Progenitor cell of endocrine pancreas (in vitro differentiated cells): ENCODE measurements at regions not wholly inside any gene's neighbourhood (a gene's known extent, or its start where the extent isn't known, plus 50 kb on each side); places are given as distances from the start of the nearest gene placed in this dataset.

Experiments used
- DNase-seq: peaks from one replicate; pipeline ENCODE4 v3.0.0; 2021; ENCODE audit warnings: low spot score; ENCODE audit not compliant: unreplicated experiment
- H3K27ac Mint-ChIP-seq: 2 replicates; pipeline ENCODE4 v1.8.0; 2021; ENCODE audit warnings: mild to moderate bottlenecking, moderate library complexity, mixed read lengths
- H3K27me3 Mint-ChIP-seq: 2 replicates; pipeline ENCODE4 v1.8.0; 2021; ENCODE audit warnings: mixed read lengths
- H3K36me3 Mint-ChIP-seq: 2 replicates; pipeline ENCODE4 v1.8.0; 2022; ENCODE audit warnings: mixed read lengths; ENCODE audit not compliant: insufficient read depth
- H3K4me1 Mint-ChIP-seq: 2 replicates; pipeline ENCODE4 v1.8.0; 2021; ENCODE audit warnings: low read depth, mixed read lengths
- H3K4me3 Mint-ChIP-seq: 2 replicates; pipeline ENCODE4 v1.8.0; 2021; ENCODE audit warnings: low read depth, mild to moderate bottlenecking, moderate library complexity, mixed read lengths
- H3K9me3 Mint-ChIP-seq: 2 replicates; pipeline ENCODE4 v1.8.0; 2021; ENCODE audit warnings: low read depth, mixed read lengths
- TF ChIP-seq, protein P1 (sequence below): fragments of 200-600 bp; sonication (generic); IDR thresholded peaks from one replicate; pipeline ENCODE4 v1.5.0; 2021; ENCODE audit warnings: antibody characterized with exemption, mild to moderate bottlenecking; ENCODE audit not compliant: unreplicated experiment

DNA sequence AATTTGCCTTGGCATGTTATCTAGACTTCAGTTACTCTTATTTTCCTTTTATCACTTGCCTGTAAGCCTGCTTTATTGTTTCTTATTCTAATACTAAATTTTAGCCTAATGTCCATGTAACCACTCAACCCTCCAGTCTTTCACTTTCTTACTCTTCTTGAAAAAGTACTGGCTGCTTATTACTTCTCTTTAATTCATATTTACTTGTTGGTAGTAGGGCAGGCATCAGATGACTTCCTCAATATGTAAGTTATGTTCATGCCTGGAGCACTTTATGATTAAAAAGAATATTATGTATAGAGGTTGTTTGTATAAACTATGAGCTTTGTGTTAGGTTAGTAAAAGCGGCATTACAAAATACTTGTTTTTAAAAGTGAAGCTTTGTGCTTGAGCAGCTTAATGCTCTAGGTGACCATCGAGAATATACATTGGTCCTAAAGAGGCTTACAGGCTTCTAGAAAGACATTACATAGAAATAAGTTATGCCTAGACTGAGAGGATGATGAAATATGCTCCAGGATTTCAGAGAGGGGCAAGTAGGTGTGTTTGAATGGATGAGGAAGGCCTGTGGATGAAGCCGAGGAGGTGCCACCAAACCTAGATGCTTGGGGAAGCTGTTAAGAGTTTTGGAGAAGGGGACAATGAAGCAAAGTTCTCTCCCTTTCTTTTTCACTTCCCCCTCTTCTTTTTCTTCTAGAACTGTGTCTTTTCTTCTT lies 207.1 kb upstream of the HDAC9 start:
- H3K27me3 Mint-ChIP-seq: no peaks in the 10 kb centered on the region
- no peak overlapping the region for H3K27ac Mint-ChIP-seq
- TF ChIP-seq, protein P1, sequence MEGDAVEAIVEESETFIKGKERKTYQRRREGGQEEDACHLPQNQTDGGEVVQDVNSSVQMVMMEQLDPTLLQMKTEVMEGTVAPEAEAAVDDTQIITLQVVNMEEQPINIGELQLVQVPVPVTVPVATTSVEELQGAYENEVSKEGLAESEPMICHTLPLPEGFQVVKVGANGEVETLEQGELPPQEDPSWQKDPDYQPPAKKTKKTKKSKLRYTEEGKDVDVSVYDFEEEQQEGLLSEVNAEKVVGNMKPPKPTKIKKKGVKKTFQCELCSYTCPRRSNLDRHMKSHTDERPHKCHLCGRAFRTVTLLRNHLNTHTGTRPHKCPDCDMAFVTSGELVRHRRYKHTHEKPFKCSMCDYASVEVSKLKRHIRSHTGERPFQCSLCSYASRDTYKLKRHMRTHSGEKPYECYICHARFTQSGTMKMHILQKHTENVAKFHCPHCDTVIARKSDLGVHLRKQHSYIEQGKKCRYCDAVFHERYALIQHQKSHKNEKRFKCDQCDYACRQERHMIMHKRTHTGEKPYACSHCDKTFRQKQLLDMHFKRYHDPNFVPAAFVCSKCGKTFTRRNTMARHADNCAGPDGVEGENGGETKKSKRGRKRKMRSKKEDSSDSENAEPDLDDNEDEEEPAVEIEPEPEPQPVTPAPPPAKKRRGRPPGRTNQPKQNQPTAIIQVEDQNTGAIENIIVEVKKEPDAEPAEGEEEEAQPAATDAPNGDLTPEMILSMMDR: no peak
- H3K4me3 Mint-ChIP-seq: no peak overlapping the region
- no peaks in the 10 kb centered on the region for H3K36me3 Mint-ChIP-seq
- no peaks in the 10 kb centered on the region for H3K4me1 Mint-ChIP-seq
- DNase-seq: no peak
- H3K9me3 Mint-ChIP-seq: no peaks in the 10 kb centered on the region

DNA sequence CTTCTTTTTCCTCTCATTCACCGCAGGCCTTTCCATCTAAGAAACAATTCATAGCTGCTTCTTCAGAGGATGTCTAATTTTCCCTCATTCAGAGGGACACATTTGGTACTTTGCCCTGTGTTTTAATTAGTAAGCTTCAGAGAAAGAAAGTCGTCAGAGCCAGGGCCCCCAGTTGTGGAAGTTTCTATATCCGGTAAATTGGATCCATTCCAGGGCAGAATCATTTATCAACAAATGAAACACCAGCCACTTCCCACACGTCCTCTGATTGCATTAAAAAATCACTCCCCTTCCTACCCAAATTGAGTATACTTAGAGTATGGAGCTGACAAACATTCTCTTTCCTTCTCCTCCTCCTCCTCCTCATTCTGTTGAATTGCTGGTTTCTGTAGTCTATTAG lies 205.8 kb upstream of the HDAC9 start:
- Mint-ChIP-seq H3K9me3 (no peaks in the 10 kb centered on the region), H3K4me3 (no peak overlapping the region), H3K36me3 (no peaks in the 10 kb centered on the region), H3K27me3 (no peaks in the 10 kb centered on the region), H3K4me1 (no peaks in the 10 kb centered on the region), H3K27ac (no peak overlapping the region)
- TF ChIP-seq, protein P1: no peak
- DNase-seq: no peak

DNA sequence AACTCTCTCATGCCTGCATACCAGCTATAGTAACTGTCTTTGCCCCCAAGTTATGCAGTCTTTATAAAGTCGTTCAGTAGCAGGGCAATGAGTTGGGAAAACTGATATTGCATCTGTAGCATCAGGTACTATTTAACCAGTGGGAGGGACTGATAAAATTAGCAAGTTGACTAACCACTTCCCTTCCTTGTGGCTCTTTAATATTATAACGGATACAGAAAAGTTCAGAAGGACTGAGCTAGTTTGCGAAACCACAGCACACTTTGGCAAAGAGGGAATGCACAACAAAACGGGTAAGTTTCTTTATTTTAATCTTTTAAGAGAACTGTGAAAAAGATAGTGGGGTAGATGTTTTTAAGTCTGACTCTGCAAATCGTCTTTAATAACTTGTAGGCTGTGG lies 205.3 kb upstream of the HDAC9 start:
- DNase-seq: no peak
- no peaks in the 10 kb centered on the region for H3K4me1 Mint-ChIP-seq
- no peaks in the 10 kb centered on the region for H3K27me3 Mint-ChIP-seq
- TF ChIP-seq, protein P1: no peak
- no peaks in the 10 kb centered on the region for H3K36me3 Mint-ChIP-seq
- no peak overlapping the region for H3K27ac Mint-ChIP-seq
- H3K9me3 Mint-ChIP-seq: no peaks in the 10 kb centered on the region
- no peak overlapping the region for H3K4me3 Mint-ChIP-seq

DNA sequence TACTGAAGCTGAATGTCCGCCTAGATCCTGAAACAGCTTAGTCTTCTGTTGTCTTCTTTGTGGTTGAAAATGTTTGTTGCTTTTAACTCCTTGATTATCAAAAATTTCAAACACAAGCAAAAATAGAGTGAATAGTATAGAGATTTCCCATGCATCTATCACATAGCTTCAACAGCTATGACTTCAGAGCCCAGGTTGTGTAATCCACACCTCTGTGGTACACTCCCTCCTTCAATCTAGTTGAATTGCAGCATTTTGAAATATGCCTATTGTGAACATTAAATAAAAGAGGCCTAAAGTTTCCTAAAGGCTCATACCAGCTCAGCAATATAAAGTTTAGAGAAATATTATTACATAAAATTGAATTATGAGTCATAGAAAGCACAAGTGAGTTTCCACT lies 204.7 kb upstream of the HDAC9 start:
- no peaks in the 10 kb centered on the region for H3K36me3 Mint-ChIP-seq
- TF ChIP-seq, protein P1: no peak
- H3K27ac Mint-ChIP-seq: no peak overlapping the region
- H3K9me3 Mint-ChIP-seq: no peaks in the 10 kb centered on the region
- H3K4me3 Mint-ChIP-seq: no peak overlapping the region
- H3K27me3 Mint-ChIP-seq: no peaks in the 10 kb centered on the region
- H3K4me1 Mint-ChIP-seq: no peaks in the 10 kb centered on the region
- no peak for DNase-seq

DNA sequence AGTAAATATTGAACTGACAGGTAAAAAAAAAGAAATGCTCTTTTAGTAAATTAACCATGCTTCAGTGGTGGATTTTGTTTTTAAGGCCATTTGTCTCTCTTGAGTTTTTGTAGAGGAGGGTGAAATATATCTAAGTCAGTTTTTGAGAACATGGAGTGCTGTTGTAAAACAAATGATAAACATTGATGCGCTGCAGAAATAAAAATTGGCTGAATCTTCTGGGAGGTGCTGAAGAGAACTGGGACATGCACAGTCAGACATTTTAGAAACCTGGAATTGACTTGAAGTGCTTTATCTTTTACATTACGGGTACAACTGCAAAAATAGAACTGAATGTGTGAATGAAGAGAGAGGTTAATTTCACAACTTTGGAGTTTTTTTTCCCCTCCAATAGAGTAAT lies 203.0 kb upstream of the HDAC9 start:
- TF ChIP-seq, protein P1: no peak
- Mint-ChIP-seq H3K9me3 (no peaks in the 10 kb centered on the region), H3K4me1 (no peaks in the 10 kb centered on the region), H3K36me3 (no peaks in the 10 kb centered on the region), H3K27ac (no peak overlapping the region), H3K4me3 (no peak overlapping the region), H3K27me3 (no peaks in the 10 kb centered on the region)
- no peak for DNase-seq
